Caco-2 (cell line): ENCODE measurements at regions not wholly inside any gene's neighbourhood (a gene's known extent, or its start where the extent isn't known, plus 50 kb on each side); places are given as distances from the start of the nearest gene placed in this dataset.

Experiments used
- BruUV-seq: library from RNA; stranded (reverse); fragments of 400-500 nt; replicated peaks from 2 replicates; lab custom pipeline; 2021; lab: Mats Ljungman, UMichigan
- CTCF ChIA-PET: fragments of 300-600 bp; sonication (Branson Sonifier 250); formaldehyde crosslinking; loops from one replicate; lab custom pipeline; 2022; ENCODE audit warnings: antibody characterized with exemption; lab: Charles Lee
- POLR2A ChIA-PET: fragments of 300-600 bp; sonication (Branson Sonifier 250); formaldehyde crosslinking; loops from one replicate; lab custom pipeline; 2022; ENCODE audit warnings: antibody characterized with exemption; lab: Charles Lee
- DNase-seq, 2 experiments: peaks; one replicate each; pipeline versions ENCODE4 v3.0.0 to v3.0.0-alpha.2; 2020 to 2022
- H3K27me3 ChIP-seq: replicated peaks from 2 replicates; pipeline ENCODE4 v1.6.0; 2011; ENCODE audit warnings: low read length; ENCODE audit not compliant: control insufficient read depth, insufficient read depth
- H3K36me3 ChIP-seq: 2 replicates; pipeline ENCODE4 v1.5.1; 2011; ENCODE audit warnings: low read length; ENCODE audit not compliant: control insufficient read depth, insufficient read depth
- H3K4me1 ChIP-seq: fragments of 250-450 bp; sonication (Bioruptor Pico); 2 replicates; pipeline ENCODE4 v1.5.1; 2020; ENCODE audit warnings: mild to moderate bottlenecking
- H3K4me3 ChIP-seq: 2 replicates; pipeline ENCODE4 v1.5.1; 2011; ENCODE audit warnings: low read depth, mild to moderate bottlenecking, control low read depth, low read length
- H3K9me3 ChIP-seq: fragments of 250-450 bp; sonication (Bioruptor Pico); 2 replicates; pipeline ENCODE4 v1.5.1; 2020; ENCODE audit warnings: mild to moderate bottlenecking, moderate library complexity
- H3K27ac Mint-ChIP-seq: one replicate; pipeline ENCODE4 v1.8.0; 2022; ENCODE audit warnings: mixed read lengths; ENCODE audit not compliant: unreplicated experiment
- H3K27me3 Mint-ChIP-seq: one replicate; pipeline ENCODE4 v1.8.0; 2022; ENCODE audit warnings: mixed read lengths; ENCODE audit not compliant: insufficient read depth, unreplicated experiment
- H3K36me3 Mint-ChIP-seq: one replicate; pipeline ENCODE4 v1.8.0; 2022; ENCODE audit warnings: mild to moderate bottlenecking, mixed read lengths; ENCODE audit not compliant: insufficient read depth, unreplicated experiment
- H3K4me1 Mint-ChIP-seq: one replicate; pipeline ENCODE4 v1.8.0; 2022; ENCODE audit warnings: low read depth, mixed read lengths; ENCODE audit not compliant: unreplicated experiment
- H3K4me3 Mint-ChIP-seq: one replicate; pipeline ENCODE4 v1.8.0; 2022; ENCODE audit warnings: mild to moderate bottlenecking, moderate library complexity, mixed read lengths; ENCODE audit not compliant: unreplicated experiment
- H3K9me3 Mint-ChIP-seq: one replicate; pipeline ENCODE4 v1.8.0; 2022; ENCODE audit warnings: mixed read lengths; ENCODE audit not compliant: unreplicated experiment
- CTCF ChIP-seq, 2 experiments: fragments of 200-600 bp in 1 of 2; IDR thresholded peaks; 1 replicate in 1 of 2; 2 replicates in 1 of 2; pipeline versions ENCODE4 v1.5.1 to v1.8.0; 2011 to 2022; ENCODE audit warnings: antibody characterized with exemption in 1 of 2, control low read depth in 1 of 2, inconsistent platforms in 1 of 2, low read depth in 1 of 2, low read length in 1 of 2, mild to moderate bottlenecking in 1 of 2, moderate library complexity in 1 of 2; ENCODE audit not compliant: insufficient read depth in 1 of 2, severe bottlenecking in 1 of 2, unreplicated experiment in 1 of 2
- intact Hi-C: fragments of 100-400 bp; cut with micrococcal nuclease; formaldehyde crosslinking; loops from one replicate; pipeline ENCODE4 v1.10.0; 2022; ENCODE audit not compliant: unreplicated experiment

DNA sequence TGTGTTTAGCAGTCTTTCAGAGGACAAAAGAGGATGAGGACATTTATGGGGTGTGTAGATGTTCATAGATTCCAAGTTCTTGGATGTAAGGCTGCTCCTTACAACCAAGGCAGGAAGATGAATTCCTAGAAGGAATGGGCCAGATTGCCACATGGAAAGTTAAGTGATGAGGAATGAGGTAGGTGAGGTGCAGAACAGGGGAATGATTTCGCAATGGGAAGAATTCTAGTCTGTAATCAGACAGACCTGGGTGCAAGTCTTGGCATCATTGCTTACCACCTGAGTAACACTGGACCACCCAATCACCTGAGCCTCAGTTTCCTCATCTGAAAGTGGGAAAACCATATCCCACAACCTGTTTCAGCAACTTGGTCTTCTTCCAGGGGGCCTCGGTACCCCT, 174.9 kb downstream of the IER5 start:
- Histone ChIP-seq H3K36me3 (no peaks in the 10 kb centered on the region), H3K9me3 (no peaks in the 10 kb centered on the region; the same call in 1 of the 2 replicates), H3K4me3 (no peak overlapping the region), H3K27me3 (no peaks in the 10 kb centered on the region), H3K4me1 (no peaks in the 10 kb centered on the region)
- BruUV-seq: no TSS peak
- intact Hi-C loops: no loop called here
- Mint-ChIP-seq H3K36me3 (no peaks in the 10 kb centered on the region), H3K4me1 (no peaks in the 10 kb centered on the region), H3K4me3 (no peak overlapping the region), H3K9me3 (no peaks in the 10 kb centered on the region), H3K27ac (no peak overlapping the region), H3K27me3 (no peaks in the 10 kb centered on the region)
- TF ChIP-seq CTCF (IDR thresholded peaks at IDR 0.05; ENCODE audit: insufficient read depth in 1 of 2, low read depth in 1 of 2, low read length in 1 of 2, severe bottlenecking in 1 of 2, unreplicated experiment in 1 of 2): no peak
- POLR2A ChIA-PET: no interaction called here
- DNase-seq: no peak
- CTCF ChIA-PET: no interaction called here

- TF ChIP-seq CTCF (IDR thresholded peaks at IDR 0.05; ENCODE audit: insufficient read depth in 1 of 2, low read depth in 1 of 2, low read length in 1 of 2, severe bottlenecking in 1 of 2, unreplicated experiment in 1 of 2): no peak
- intact Hi-C loops: no loop called here
- ChIA-PET CTCF (no interaction called here), POLR2A (no interaction called here)
- Mint-ChIP-seq H3K4me1 (no peaks in the 10 kb centered on the region), H3K27me3 (peaks cover 12% of the 10 kb centered on the region), H3K4me3 (no peak overlapping the region), H3K36me3 (no peaks in the 10 kb centered on the region), H3K27ac (no peak overlapping the region), H3K9me3 (no peaks in the 10 kb centered on the region)
- Histone ChIP-seq H3K4me3 (no peak overlapping the region), H3K36me3 (no peaks in the 10 kb centered on the region), H3K27me3 (no peaks in the 10 kb centered on the region), H3K4me1 (no peaks in the 10 kb centered on the region), H3K9me3 (no peaks in the 10 kb centered on the region; the same call in 1 of the 2 replicates)
- DNase-seq: no peak
- BruUV-seq: no TSS peak
These were observed 176.3 kb downstream of the IER5 start for GRCh38 chr1:181264821-181265220.

DNA sequence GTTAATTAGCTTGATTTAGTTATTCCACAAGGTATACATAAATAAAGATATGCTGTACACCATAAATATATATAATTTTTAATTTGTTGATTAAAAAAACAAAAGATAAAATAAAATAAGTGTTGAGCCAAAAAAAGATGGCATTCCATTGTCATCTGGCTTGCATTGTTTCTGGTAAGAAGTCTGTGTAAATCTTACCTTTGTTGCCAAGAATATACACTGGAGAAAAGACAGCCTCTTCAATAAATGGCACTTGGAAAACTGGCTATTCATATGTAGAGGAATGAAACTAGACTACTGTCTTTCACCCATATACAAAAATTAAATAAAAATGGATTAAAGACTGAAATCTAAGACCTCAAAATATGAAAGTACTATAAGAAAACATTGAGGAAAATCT, 196.5 kb downstream of the IER5 start:
- ChIA-PET CTCF (no interaction called here), POLR2A (no interaction called here)
- Mint-ChIP-seq H3K27me3 (peaks cover 2% of the 10 kb centered on the region), H3K36me3 (no peaks in the 10 kb centered on the region), H3K4me1 (no peaks in the 10 kb centered on the region), H3K9me3 (peaks cover 43% of the 10 kb centered on the region), H3K4me3 (no peak overlapping the region), H3K27ac (no peak overlapping the region)
- Histone ChIP-seq H3K27me3 (no peaks in the 10 kb centered on the region), H3K9me3 (peaks cover 16% of the 10 kb centered on the region), H3K36me3 (no peaks in the 10 kb centered on the region), H3K4me1 (no peaks in the 10 kb centered on the region), H3K4me3 (no peak overlapping the region)
- BruUV-seq: no TSS peak
- intact Hi-C loops: no loop called here
- TF ChIP-seq CTCF (IDR thresholded peaks at IDR 0.05; ENCODE audit: insufficient read depth in 1 of 2, low read depth in 1 of 2, low read length in 1 of 2, severe bottlenecking in 1 of 2, unreplicated experiment in 1 of 2): no peak
- no peak for DNase-seq
